Gastrocnemius medialis (tissue), 4 donors: ENCODE measurements at regions not wholly inside any gene's neighbourhood (a gene's known extent, or its start where the extent isn't known, plus 50 kb on each side); places are given as distances from the start of the nearest gene placed in this dataset.

Experiments used
- POLR2A ChIP-seq, 2 donors: fragments of 450-650 bp; IDR thresholded peaks; one replicate each; pipeline ENCODE4 v1.6.1; 2017; ENCODE audit warnings: antibody characterized with exemption in 2 of 2, mild to moderate bottlenecking in 2 of 2, moderate library complexity in 2 of 2
- TF ChIP-seq, protein P1 (sequence below), 5 experiments: fragments of 450-650 bp in 3 of 5; fragments of 200-600 bp in 2 of 5; sonication (generic) in 2 of 5; IDR thresholded peaks in 4 of 5; conservative IDR thresholded peaks in 1 of 5; 1 replicate in 4 of 5; 2 replicates in 1 of 5; pipeline ENCODE4 v1.5.1; 2016 to 2019; ENCODE audit warnings: antibody characterized with exemption in 5 of 5, mild to moderate bottlenecking in 3 of 5, moderate library complexity in 3 of 5

DNA sequence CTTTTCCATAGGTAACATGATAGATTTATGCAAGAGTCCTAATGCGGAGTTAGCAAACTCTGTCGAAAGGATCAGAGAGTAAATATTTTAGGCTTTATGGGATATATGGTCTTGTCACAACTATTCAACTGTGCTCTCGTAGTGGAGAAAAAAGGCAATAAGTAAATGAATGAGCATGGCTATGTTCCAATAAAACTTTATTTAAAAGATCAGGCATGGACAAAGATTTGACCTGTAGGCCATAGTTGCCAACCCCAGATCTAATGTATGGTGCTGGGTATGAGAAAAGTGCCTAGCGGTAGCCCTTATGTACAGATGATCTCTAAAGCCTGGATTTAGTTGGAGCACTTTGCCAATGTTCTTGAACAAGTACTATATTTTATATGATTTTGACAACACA lies 498.8 kb upstream of the C1orf87 start:
- TF ChIP-seq, protein P1, sequence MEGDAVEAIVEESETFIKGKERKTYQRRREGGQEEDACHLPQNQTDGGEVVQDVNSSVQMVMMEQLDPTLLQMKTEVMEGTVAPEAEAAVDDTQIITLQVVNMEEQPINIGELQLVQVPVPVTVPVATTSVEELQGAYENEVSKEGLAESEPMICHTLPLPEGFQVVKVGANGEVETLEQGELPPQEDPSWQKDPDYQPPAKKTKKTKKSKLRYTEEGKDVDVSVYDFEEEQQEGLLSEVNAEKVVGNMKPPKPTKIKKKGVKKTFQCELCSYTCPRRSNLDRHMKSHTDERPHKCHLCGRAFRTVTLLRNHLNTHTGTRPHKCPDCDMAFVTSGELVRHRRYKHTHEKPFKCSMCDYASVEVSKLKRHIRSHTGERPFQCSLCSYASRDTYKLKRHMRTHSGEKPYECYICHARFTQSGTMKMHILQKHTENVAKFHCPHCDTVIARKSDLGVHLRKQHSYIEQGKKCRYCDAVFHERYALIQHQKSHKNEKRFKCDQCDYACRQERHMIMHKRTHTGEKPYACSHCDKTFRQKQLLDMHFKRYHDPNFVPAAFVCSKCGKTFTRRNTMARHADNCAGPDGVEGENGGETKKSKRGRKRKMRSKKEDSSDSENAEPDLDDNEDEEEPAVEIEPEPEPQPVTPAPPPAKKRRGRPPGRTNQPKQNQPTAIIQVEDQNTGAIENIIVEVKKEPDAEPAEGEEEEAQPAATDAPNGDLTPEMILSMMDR (IDR thresholded peaks at IDR 0.05 in 4 of 5, conservative IDR thresholded peaks at IDR 0.05 in 1 of 5): no peak
- TF ChIP-seq POLR2A (IDR thresholded peaks at IDR 0.05): no peak
